NB4 (cell line): ENCODE measurements at regions not wholly inside any gene's neighbourhood (a gene's known extent, or its start where the extent isn't known, plus 50 kb on each side); places are given as distances from the start of the nearest gene placed in this dataset.
"Not testable (repeated sequence)": the region's sequence is repeated elsewhere in the genome, so short reads cannot be mapped to it uniquely, and the experiment has no call there.

ENCODE experiments used
- MYC ChIP-seq: IDR thresholded peaks from 2 replicates; pipeline ENCODE4 v1.6.1; 2011; ENCODE audit warnings: low read depth, low read length
- POLR2A ChIP-seq: IDR thresholded peaks from 2 replicates; pipeline ENCODE4 v1.6.1; 2011; ENCODE audit warnings: mild to moderate bottlenecking; ENCODE audit not compliant: insufficient read length; ENCODE audit errors: extremely low read depth
- TF ChIP-seq, protein P1 (sequence below): IDR thresholded peaks from one replicate; pipeline ENCODE4 v1.5.1; 2012; ENCODE audit warnings: low read depth, low read length
- TF ChIP-seq, protein P2 (sequence below): IDR thresholded peaks from 2 replicates; pipeline ENCODE4 v1.6.1; 2011; ENCODE audit warnings: low read depth, low read length

DNA sequence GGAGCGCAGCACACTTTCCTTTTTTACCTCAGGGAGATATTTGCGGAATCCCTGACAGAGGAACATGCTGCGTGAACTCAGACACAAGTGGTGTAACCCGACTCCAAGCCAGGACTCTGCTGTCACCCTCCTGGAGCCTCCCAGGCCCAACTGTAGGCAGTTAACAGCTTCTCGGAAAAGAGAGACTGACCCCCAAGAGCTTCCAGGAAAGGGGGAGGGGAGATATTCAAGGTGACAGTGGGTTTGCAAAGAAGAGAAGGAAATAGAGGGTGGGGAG lies 103.1 kb upstream of the NBPF26 start:
- TF ChIP-seq, protein P1, sequence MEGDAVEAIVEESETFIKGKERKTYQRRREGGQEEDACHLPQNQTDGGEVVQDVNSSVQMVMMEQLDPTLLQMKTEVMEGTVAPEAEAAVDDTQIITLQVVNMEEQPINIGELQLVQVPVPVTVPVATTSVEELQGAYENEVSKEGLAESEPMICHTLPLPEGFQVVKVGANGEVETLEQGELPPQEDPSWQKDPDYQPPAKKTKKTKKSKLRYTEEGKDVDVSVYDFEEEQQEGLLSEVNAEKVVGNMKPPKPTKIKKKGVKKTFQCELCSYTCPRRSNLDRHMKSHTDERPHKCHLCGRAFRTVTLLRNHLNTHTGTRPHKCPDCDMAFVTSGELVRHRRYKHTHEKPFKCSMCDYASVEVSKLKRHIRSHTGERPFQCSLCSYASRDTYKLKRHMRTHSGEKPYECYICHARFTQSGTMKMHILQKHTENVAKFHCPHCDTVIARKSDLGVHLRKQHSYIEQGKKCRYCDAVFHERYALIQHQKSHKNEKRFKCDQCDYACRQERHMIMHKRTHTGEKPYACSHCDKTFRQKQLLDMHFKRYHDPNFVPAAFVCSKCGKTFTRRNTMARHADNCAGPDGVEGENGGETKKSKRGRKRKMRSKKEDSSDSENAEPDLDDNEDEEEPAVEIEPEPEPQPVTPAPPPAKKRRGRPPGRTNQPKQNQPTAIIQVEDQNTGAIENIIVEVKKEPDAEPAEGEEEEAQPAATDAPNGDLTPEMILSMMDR = not testable (repeated sequence)
- not testable (repeated sequence) for TF ChIP-seq POLR2A, MYC
- TF ChIP-seq, protein P2, sequence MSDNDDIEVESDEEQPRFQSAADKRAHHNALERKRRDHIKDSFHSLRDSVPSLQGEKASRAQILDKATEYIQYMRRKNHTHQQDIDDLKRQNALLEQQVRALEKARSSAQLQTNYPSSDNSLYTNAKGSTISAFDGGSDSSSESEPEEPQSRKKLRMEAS = not testable (repeated sequence)
